Caco-2 (cell line): ENCODE measurements at regions not wholly inside any gene's neighbourhood (a gene's known extent, or its start where the extent isn't known, plus 50 kb on each side); places are given as distances from the start of the nearest gene placed in this dataset.

Experiments
- BruUV-seq: library from RNA; stranded (reverse); fragments of 400-500 nt; replicated peaks from 2 replicates; lab custom pipeline; 2021; lab: Mats Ljungman, UMichigan
- CTCF ChIA-PET: fragments of 300-600 bp; sonication (Branson Sonifier 250); formaldehyde crosslinking; loops from one replicate; lab custom pipeline; 2022; ENCODE audit warnings: antibody characterized with exemption; lab: Charles Lee
- POLR2A ChIA-PET: fragments of 300-600 bp; sonication (Branson Sonifier 250); formaldehyde crosslinking; loops from one replicate; lab custom pipeline; 2022; ENCODE audit warnings: antibody characterized with exemption; lab: Charles Lee
- DNase-seq, 2 experiments: peaks; one replicate each; pipeline versions ENCODE4 v3.0.0 to v3.0.0-alpha.2; 2020 to 2022
- H3K27me3 ChIP-seq: replicated peaks from 2 replicates; pipeline ENCODE4 v1.6.0; 2011; ENCODE audit warnings: low read length; ENCODE audit not compliant: control insufficient read depth, insufficient read depth
- H3K36me3 ChIP-seq: 2 replicates; pipeline ENCODE4 v1.5.1; 2011; ENCODE audit warnings: low read length; ENCODE audit not compliant: control insufficient read depth, insufficient read depth
- H3K4me1 ChIP-seq: fragments of 250-450 bp; sonication (Bioruptor Pico); 2 replicates; pipeline ENCODE4 v1.5.1; 2020; ENCODE audit warnings: mild to moderate bottlenecking
- H3K4me3 ChIP-seq: 2 replicates; pipeline ENCODE4 v1.5.1; 2011; ENCODE audit warnings: low read depth, mild to moderate bottlenecking, control low read depth, low read length
- H3K9me3 ChIP-seq: fragments of 250-450 bp; sonication (Bioruptor Pico); 2 replicates; pipeline ENCODE4 v1.5.1; 2020; ENCODE audit warnings: mild to moderate bottlenecking, moderate library complexity
- H3K27ac Mint-ChIP-seq: one replicate; pipeline ENCODE4 v1.8.0; 2022; ENCODE audit warnings: mixed read lengths; ENCODE audit not compliant: unreplicated experiment
- H3K27me3 Mint-ChIP-seq: one replicate; pipeline ENCODE4 v1.8.0; 2022; ENCODE audit warnings: mixed read lengths; ENCODE audit not compliant: insufficient read depth, unreplicated experiment
- H3K36me3 Mint-ChIP-seq: one replicate; pipeline ENCODE4 v1.8.0; 2022; ENCODE audit warnings: mild to moderate bottlenecking, mixed read lengths; ENCODE audit not compliant: insufficient read depth, unreplicated experiment
- H3K4me1 Mint-ChIP-seq: one replicate; pipeline ENCODE4 v1.8.0; 2022; ENCODE audit warnings: low read depth, mixed read lengths; ENCODE audit not compliant: unreplicated experiment
- H3K4me3 Mint-ChIP-seq: one replicate; pipeline ENCODE4 v1.8.0; 2022; ENCODE audit warnings: mild to moderate bottlenecking, moderate library complexity, mixed read lengths; ENCODE audit not compliant: unreplicated experiment
- H3K9me3 Mint-ChIP-seq: one replicate; pipeline ENCODE4 v1.8.0; 2022; ENCODE audit warnings: mixed read lengths; ENCODE audit not compliant: unreplicated experiment
- CTCF ChIP-seq, 2 experiments: fragments of 200-600 bp in 1 of 2; IDR thresholded peaks; 1 replicate in 1 of 2; 2 replicates in 1 of 2; pipeline versions ENCODE4 v1.5.1 to v1.8.0; 2011 to 2022; ENCODE audit warnings: antibody characterized with exemption in 1 of 2, control low read depth in 1 of 2, inconsistent platforms in 1 of 2, low read depth in 1 of 2, low read length in 1 of 2, mild to moderate bottlenecking in 1 of 2, moderate library complexity in 1 of 2; ENCODE audit not compliant: insufficient read depth in 1 of 2, severe bottlenecking in 1 of 2, unreplicated experiment in 1 of 2
- intact Hi-C: fragments of 100-400 bp; cut with micrococcal nuclease; formaldehyde crosslinking; loops from one replicate; pipeline ENCODE4 v1.10.0; 2022; ENCODE audit not compliant: unreplicated experiment

DNA sequence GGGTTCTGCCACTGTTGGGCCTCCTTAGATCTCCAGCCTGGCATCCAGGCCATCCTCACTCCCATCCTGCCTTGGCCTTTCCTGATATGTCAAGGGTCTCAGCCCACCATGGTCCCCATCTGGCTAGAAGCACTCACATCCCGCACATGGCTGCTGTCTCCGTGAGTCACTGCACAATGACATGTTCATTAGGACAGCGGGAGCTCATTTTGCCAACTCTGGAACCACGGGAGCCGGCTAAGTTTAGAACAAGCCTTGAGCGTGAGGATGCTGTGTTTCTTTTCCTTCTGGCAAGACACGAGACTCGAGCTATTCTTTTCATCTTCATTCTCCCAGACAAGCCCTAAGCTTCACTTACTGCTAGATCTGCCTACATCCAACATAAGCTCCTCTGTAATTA is 65.7 kb upstream of the KSR1 start:
- no peak overlapping the region for H3K27ac Mint-ChIP-seq
- Histone ChIP-seq H3K36me3 (no peaks in the 10 kb centered on the region), H3K4me1 (no peaks in the 10 kb centered on the region), H3K27me3 (no peaks in the 10 kb centered on the region), H3K4me3 (no peak overlapping the region), H3K9me3 (no peaks in the 10 kb centered on the region)
- TF ChIP-seq CTCF (IDR thresholded peaks at IDR 0.05; ENCODE audit: insufficient read depth in 1 of 2, low read depth in 1 of 2, low read length in 1 of 2, severe bottlenecking in 1 of 2, unreplicated experiment in 1 of 2) = no peak
- ChIA-PET POLR2A (no interaction called here), CTCF (no interaction called here)
- no peak for DNase-seq
- BruUV-seq = no TSS peak
- no peaks in the 10 kb centered on the region for H3K4me1 Mint-ChIP-seq
- intact Hi-C loops = no loop called here
- no peaks in the 10 kb centered on the region for H3K36me3 Mint-ChIP-seq
- H3K27me3 Mint-ChIP-seq = peaks cover 5% of the 10 kb centered on the region
- no peak overlapping the region for H3K4me3 Mint-ChIP-seq
- H3K9me3 Mint-ChIP-seq = no peaks in the 10 kb centered on the region

- BruUV-seq = no TSS peak
- POLR2A ChIA-PET = no interaction called here
- Mint-ChIP-seq H3K27ac (no peak overlapping the region), H3K4me1 (no peaks in the 10 kb centered on the region), H3K36me3 (no peaks in the 10 kb centered on the region), H3K9me3 (no peaks in the 10 kb centered on the region), H3K4me3 (no peak overlapping the region), H3K27me3 (peaks cover 5% of the 10 kb centered on the region)
- intact Hi-C loops = no loop called here
- Histone ChIP-seq H3K4me1 (no peaks in the 10 kb centered on the region), H3K27me3 (no peaks in the 10 kb centered on the region), H3K9me3 (no peaks in the 10 kb centered on the region), H3K36me3 (no peaks in the 10 kb centered on the region), H3K4me3 (no peak overlapping the region)
- no peak for TF ChIP-seq CTCF (IDR thresholded peaks at IDR 0.05; ENCODE audit: insufficient read depth in 1 of 2, low read depth in 1 of 2, low read length in 1 of 2, severe bottlenecking in 1 of 2, unreplicated experiment in 1 of 2)
- DNase-seq = no peak
- CTCF ChIA-PET = no interaction called here
These were observed 64.8 kb upstream of the KSR1 start for GRCh38 chr17:27391427-27391826.

- H3K27me3 ChIP-seq = peaks cover 2% of the 10 kb centered on the region; the same call in 1 of the 2 replicates
- Mint-ChIP-seq H3K9me3 (no peaks in the 10 kb centered on the region), H3K36me3 (no peaks in the 10 kb centered on the region), H3K27ac (no peak overlapping the region), H3K4me3 (no peak overlapping the region), H3K27me3 (peaks cover 7% of the 10 kb centered on the region), H3K4me1 (no peaks in the 10 kb centered on the region)
- no peak for DNase-seq
- POLR2A ChIA-PET = no interaction called here
- no peaks in the 10 kb centered on the region for H3K9me3 ChIP-seq
- no peak for TF ChIP-seq CTCF (IDR thresholded peaks at IDR 0.05; ENCODE audit: insufficient read depth in 1 of 2, low read depth in 1 of 2, low read length in 1 of 2, severe bottlenecking in 1 of 2, unreplicated experiment in 1 of 2)
- no peaks in the 10 kb centered on the region for H3K36me3 ChIP-seq
- no TSS peak for BruUV-seq
- no peak overlapping the region for H3K4me3 ChIP-seq
- intact Hi-C loops = no loop called here
- no peaks in the 10 kb centered on the region for H3K4me1 ChIP-seq
- CTCF ChIA-PET = no interaction called here
These were observed 60.2 kb upstream of the KSR1 start for GRCh38 chr17:27396045-27396444.
